Renal cortex interstitium (tissue), 11 donors: ENCODE measurements at regions not wholly inside any gene's neighbourhood (a gene's known extent, or its start where the extent isn't known, plus 50 kb on each side); places are given as distances from the start of the nearest gene placed in this dataset.

Experiments used
- DNase-seq, 11 donors: peaks; one replicate each; pipeline ENCODE4 v3.0.0-alpha.2; 2013; ENCODE audit warnings: low read depth in 9 of 11, low spot score in 4 of 11; ENCODE audit errors: extremely low read depth in 1 of 11

- no peak for DNase-seq
Observed at GRCh38 chr3:56915966-56916586, 114.3 kb upstream of the ARHGEF3 start.

DNA sequence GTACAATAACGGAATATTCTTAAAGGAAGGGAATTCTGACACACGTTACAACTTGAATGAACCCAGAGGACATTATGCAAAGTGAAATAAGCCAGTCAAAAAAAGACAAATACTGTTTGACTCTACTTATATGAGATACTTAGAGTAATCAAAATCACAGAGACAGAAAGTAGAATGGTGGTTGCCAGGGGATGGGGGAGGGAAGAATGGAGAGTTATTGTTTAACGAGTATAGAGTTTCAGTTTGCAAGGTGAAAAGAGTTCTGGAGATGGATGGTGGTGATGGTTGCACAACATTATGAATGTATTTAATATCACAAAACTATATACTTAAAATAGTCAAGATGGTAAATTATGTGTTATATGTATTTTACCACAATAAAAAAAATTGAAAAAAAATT is 112.9 kb upstream of the ARHGEF3 start:
- no peak for DNase-seq

GRCh38 chr3:56911363-56911762 is 109.6 kb upstream of the ARHGEF3 start:
- no peak for DNase-seq

- no peak for DNase-seq
Observed at GRCh38 chr3:56909349-56909748, 107.6 kb upstream of the ARHGEF3 start.

GRCh38 chr3:56908004-56908403 is 106.3 kb upstream of the ARHGEF3 start:
- no peak for DNase-seq

- no peak for DNase-seq
Observed at GRCh38 chr3:56904552-56905215, 102.9 kb upstream of the ARHGEF3 start.

DNA sequence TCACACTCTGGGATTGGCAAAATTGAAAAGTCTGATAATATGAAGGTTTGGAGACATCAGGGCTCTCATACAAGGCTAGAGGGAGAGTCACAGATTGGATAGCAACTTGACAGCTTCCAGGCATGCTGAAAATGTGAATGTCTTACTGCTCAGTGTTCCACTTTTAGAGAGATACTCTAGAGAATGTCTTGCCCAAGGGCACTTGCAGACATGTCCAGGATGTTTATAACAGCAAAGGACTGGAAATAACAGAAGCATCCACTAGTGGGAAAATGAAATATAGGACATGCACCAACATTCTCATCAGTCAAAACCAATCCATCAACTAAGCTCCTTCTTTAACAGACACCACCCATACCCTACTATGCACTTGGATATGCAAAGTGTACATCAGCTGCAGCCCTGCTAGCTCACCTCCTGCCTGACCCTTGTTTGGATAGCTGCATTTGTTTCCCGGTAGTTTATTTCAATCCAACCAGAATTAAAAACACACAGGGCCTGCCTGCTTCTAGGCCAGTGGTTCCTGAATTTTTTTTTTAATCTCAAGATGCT is 101.6 kb upstream of the ARHGEF3 start:
- no peak for DNase-seq

DNA sequence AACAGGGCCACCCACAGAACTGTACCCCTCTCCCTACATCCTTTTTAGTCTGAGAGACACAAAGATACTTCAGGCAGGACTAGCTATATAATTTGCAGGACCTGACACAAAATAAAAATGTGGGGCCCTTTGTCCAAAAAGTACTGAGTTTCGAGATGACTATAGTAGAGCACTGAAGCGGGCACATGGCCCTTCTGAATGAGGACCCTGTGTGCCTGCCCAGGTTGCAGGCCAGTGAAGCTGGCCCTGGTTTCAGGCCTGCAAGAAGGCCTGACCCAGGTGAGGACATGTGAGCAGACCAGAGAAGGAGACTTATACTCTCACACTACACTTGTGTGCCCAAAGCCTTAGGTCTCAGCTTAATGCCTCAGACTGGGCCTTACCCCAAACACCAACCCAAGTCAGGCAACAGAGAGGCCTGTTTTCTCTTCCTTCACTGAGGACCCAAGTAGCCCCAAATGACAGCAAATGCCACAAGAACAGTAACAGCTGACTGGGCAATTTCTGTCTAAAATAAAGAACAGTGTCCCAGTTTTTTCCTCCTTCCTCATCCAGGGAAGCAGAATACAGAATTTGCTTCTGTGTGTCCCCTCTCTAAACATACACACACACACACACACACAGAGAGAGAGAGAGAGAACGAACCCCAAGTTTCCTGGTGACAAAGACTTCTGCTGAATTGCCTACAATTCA is 100.9 kb upstream of the ARHGEF3 start:
- DNase-seq = no peak

- no peak for DNase-seq
Observed at GRCh38 chr3:56900801-56901200, 99.1 kb upstream of the ARHGEF3 start.

DNA sequence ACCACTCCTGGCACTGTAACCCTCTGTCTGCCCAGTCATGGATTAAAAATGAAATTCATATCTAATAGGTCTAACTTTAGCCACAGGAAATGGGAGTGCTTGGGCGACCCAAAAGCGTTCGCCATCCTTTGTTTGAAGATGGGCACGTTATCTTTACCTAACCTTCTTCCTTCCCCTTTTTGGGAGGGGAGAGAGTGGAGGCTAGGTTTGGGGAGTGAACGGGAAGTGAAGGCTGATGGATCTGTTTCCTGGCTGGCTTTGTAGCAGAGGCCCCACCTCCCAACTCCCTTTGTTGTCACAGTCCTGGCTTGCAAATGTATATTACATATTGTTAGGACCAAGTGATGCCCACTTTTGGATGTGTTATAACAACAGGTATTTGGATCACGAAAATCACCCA is 98.1 kb upstream of the ARHGEF3 start:
- DNase-seq = no peak

DNA sequence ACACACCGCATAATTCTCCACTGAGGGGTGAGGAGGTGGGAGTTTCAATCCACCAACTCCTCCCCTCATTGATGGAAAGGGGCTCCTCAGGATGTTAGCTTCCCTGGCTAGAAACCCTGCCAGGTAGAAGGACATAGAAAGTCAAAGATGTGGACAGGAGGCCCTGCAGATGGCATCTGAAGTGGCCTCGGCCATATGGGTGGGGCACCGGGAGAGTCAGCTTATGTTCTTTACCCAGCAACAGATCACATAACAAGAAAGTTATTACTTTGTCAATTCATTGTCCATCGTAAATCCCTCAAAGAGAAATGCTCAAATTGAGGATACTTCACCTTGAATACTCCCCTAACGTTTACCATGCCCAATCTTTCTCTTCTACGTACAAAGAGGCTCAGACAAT is 97.3 kb upstream of the ARHGEF3 start:
- no peak for DNase-seq

DNA sequence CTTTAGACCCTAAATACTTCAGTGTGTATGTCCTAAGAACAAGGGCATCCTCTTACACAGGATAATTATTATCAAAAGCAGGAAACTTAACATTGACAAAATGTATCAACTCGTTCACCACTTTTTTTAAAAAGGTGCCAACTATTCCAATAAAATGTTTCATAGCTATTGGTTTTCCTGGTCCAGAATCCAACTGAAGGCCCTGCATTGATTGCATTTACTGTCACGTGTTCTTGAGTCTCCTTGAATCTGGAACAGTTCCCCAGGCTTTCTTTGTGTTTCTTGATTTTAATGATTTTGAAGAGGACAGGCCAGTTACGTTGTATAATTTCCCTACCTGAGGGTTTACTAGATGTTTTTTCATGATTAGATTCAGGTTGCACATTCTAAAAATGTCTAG is 94.6 kb upstream of the ARHGEF3 start:
- no peak for DNase-seq

DNA sequence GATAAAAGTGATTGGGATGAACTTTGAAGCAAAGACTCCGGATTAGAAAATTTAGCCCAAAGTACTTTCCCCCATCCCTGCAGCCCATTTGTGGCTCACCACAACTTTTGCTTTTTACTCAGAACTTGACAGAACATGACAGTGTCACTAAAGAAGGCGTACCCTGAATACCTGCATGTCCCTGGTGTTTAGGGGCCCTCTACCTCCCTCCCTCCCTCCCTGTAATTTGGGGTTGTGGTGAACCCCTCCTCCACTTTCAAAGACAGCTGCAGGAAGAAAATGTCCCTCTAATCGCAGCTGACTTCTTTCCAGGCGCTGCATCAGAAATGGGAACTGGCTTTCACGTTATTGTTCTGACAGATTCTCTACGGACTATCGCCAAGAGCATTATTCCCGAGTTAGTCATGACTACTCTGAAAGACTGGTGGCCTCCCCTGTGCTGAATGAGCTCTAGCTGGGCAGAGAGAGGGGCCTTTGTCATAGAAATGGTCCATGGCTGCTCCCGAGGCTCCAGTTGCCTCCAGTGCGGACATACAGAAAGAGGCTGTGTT is 93.2 kb upstream of the ARHGEF3 start:
- DNase-seq = no peak

- DNase-seq = no peak
Observed at GRCh38 chr3:56890448-56891091, 88.8 kb upstream of the ARHGEF3 start.

- no peak for DNase-seq
Observed at GRCh38 chr3:56889131-56889530, 87.4 kb upstream of the ARHGEF3 start.

DNA sequence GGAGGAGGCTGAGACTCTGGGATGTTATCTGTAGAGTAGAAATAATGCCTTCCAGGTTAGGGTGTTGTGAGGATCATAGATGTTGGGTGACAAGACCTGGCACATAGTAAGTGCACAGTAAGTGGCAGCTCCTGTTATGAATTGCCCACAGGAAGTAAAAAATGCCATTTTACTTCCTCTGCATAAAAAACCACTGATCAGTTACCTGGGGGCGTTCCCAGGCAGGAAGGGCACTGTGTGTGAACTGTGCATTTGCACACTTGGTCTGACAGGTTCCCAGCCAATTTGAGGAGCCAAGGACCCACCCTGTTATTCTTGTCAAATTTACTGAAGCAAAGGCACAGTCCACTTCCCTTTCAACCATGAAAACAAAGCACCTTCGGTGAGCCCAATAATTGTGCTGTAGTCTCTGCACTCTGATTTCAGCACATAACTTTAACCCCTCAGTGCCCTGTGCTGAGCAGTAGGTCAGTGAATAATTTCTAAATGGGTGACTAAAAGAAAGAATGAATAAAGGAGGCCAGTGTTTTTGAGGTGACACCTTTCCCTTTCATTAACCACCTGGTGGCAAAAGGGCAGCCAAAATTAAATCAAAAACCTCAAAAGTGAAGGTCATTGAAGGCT is 85.8 kb upstream of the ARHGEF3 start:
- DNase-seq = no peak

DNA sequence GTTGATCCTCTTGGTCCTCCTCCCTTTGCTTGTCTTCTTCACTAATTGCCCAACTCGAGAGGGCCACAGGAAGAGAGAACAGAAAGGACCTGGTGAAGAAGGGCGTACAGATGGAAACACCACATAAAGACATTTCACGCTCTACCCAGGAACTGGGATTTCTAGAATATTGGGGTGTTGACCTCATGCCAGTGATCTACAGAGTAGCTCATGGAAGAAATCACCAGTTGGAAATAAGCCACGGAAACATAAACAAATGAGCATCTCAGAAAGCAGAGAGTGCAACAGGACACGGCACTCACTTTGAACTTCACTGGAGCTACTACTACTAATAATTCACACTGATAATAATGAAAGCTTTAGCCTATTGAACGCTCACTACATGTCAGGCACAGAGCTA is 84.6 kb upstream of the ARHGEF3 start:
- no peak for DNase-seq

GRCh38 chr3:56885879-56886278 is 84.1 kb upstream of the ARHGEF3 start:
- no peak for DNase-seq

GRCh38 chr3:56885453-56885852 is 83.7 kb upstream of the ARHGEF3 start:
- no peak for DNase-seq
